ENCODE measurements at regions not wholly inside any gene's neighbourhood (a gene's known extent, or its start where the extent isn't known, plus 50 kb on each side); places are given as distances from the start of the nearest gene placed in this dataset.

- WGBS, 2 donors, result 40 to 51% methylated on average over 3 of the region's 3 CpGs
- no peaks in the 10 kb centered on the region for H3K27me3 ChIP-seq
- DNase-seq (no peak), ATAC-seq (ENCODE audit: low FRiP score in 2 of 2) (no peak)
- H3K27ac ChIP-seq, result no peak overlapping the region
- TF ChIP-seq POLR2AphosphoS5 (IDR thresholded peaks at IDR 0.05), result no peak
- TF ChIP-seq EP300 (IDR thresholded peaks at IDR 0.05), result no peak
- TF ChIP-seq, protein P1, sequence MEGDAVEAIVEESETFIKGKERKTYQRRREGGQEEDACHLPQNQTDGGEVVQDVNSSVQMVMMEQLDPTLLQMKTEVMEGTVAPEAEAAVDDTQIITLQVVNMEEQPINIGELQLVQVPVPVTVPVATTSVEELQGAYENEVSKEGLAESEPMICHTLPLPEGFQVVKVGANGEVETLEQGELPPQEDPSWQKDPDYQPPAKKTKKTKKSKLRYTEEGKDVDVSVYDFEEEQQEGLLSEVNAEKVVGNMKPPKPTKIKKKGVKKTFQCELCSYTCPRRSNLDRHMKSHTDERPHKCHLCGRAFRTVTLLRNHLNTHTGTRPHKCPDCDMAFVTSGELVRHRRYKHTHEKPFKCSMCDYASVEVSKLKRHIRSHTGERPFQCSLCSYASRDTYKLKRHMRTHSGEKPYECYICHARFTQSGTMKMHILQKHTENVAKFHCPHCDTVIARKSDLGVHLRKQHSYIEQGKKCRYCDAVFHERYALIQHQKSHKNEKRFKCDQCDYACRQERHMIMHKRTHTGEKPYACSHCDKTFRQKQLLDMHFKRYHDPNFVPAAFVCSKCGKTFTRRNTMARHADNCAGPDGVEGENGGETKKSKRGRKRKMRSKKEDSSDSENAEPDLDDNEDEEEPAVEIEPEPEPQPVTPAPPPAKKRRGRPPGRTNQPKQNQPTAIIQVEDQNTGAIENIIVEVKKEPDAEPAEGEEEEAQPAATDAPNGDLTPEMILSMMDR (IDR thresholded peaks at IDR 0.05), result no peak
- TF ChIP-seq POLR2A (IDR thresholded peaks at IDR 0.05), result no peak
- no peaks in the 10 kb centered on the region for H3K4me1 ChIP-seq
- H3K36me3 ChIP-seq, result no peaks in the 10 kb centered on the region
- H3K9me3 ChIP-seq, result no peaks in the 10 kb centered on the region
- H3K4me3 ChIP-seq, result no peak overlapping the region
These were observed 341.9 kb downstream of the DIRAS2 start for GRCh38 chr9:90300611-90301276.

- H3K9me3 ChIP-seq, result no peaks in the 10 kb centered on the region
- no peak overlapping the region for H3K4me3 ChIP-seq
- no peak for TF ChIP-seq POLR2AphosphoS5 (IDR thresholded peaks at IDR 0.05)
- TF ChIP-seq POLR2A (IDR thresholded peaks at IDR 0.05), result no peak
- TF ChIP-seq, protein P1 (IDR thresholded peaks at IDR 0.05), result no peak
- TF ChIP-seq EP300 (IDR thresholded peaks at IDR 0.05), result no peak
- no peaks in the 10 kb centered on the region for H3K27me3 ChIP-seq
- no peak for DNase-seq
- ATAC-seq (ENCODE audit: low FRiP score in 2 of 2), result peak; percentile 72 to 96
- H3K4me1 ChIP-seq, result no peaks in the 10 kb centered on the region
- 49 to 57% methylated on average over 7 to 8 of the region's 8 CpGs for WGBS, 2 donors
- H3K27ac ChIP-seq, result no peak overlapping the region
- H3K36me3 ChIP-seq, result no peaks in the 10 kb centered on the region
These were observed 341.4 kb downstream of the DIRAS2 start for GRCh38 chr9:90301277-90301653.

DNA sequence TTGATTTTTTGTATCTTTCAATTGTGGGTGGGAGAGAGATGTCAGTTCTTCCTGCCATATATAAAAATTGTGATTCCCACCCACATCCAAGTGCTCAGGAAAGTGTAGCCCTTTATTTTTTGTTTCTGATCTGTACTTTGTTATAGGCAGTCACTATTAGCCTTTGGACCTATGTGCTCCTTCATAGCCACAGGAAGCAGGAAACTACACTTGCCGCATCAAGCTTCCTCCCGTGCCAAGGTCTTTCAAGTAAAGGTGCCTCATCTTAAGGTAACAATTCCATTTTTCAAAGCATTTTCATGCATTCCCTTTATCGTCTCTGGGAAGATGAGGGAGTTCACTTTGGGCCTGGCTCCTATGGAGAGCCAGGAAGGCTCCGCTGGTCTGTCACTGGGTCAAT lies 339.0 kb downstream of the DIRAS2 start:
- H3K9me3 ChIP-seq, result no peaks in the 10 kb centered on the region
- H3K36me3 ChIP-seq, result no peaks in the 10 kb centered on the region
- ATAC-seq (ENCODE audit: low FRiP score in 2 of 2) (no peak), DNase-seq (no peak)
- no peaks in the 10 kb centered on the region for H3K4me1 ChIP-seq
- H3K27me3 ChIP-seq, result no peaks in the 10 kb centered on the region
- no peak overlapping the region for H3K4me3 ChIP-seq
- TF ChIP-seq, protein P1 (IDR thresholded peaks at IDR 0.05), result no peak
- no peak for TF ChIP-seq EP300 (IDR thresholded peaks at IDR 0.05)
- TF ChIP-seq POLR2AphosphoS5 (IDR thresholded peaks at IDR 0.05), result no peak
- no peak for TF ChIP-seq POLR2A (IDR thresholded peaks at IDR 0.05)
- no peak overlapping the region for H3K27ac ChIP-seq
- 66 to 69% methylated on average over 4 of the region's 4 CpGs for WGBS, 2 donors

- peak in 1 of 2 donors; percentile 55 for DNase-seq
- Histone ChIP-seq H3K4me1 (no peaks in the 10 kb centered on the region), H3K36me3 (no peaks in the 10 kb centered on the region), H3K4me3 (no peak overlapping the region), H3K27me3 (no peaks in the 10 kb centered on the region), H3K27ac (no peak overlapping the region), H3K9me3 (no peaks in the 10 kb centered on the region)
- WGBS, 2 donors, result 76 to 88% methylated on average over 11 of the region's 11 CpGs
- no peak for ATAC-seq (ENCODE audit: low FRiP score in 2 of 2)
- TF ChIP-seq, protein P1 (IDR thresholded peaks at IDR 0.05), result no peak
- TF ChIP-seq EP300 (IDR thresholded peaks at IDR 0.05), result no peak
- no peak for TF ChIP-seq POLR2A (IDR thresholded peaks at IDR 0.05)
- TF ChIP-seq POLR2AphosphoS5 (IDR thresholded peaks at IDR 0.05), result no peak
These were observed 336.5 kb downstream of the DIRAS2 start for GRCh38 chr9:90306158-90306557.

Data from upper lobe of left lung (tissue), 6 donors.